Keratinocyte (primary cell): ENCODE measurements at regions not wholly inside any gene's neighbourhood (a gene's known extent, or its start where the extent isn't known, plus 50 kb on each side); places are given as distances from the start of the nearest gene placed in this dataset.

Source experiments
- DNase-seq: peaks from one replicate; pipeline ENCODE4 v3.0.0-alpha.2; 2011; ENCODE audit warnings: low read depth, missing footprints, low spot score
- FAIRE-seq: peaks from 2 replicates; lab custom pipeline; 2011; peaks lifted over from hg19 to GRCh38; lab: Jason Lieb, UNC
- H2AFZ ChIP-seq: 2 replicates; pipeline ENCODE4 v1.6.0; 2012; ENCODE audit warnings: low read length, control low read depth, inconsistent platforms; ENCODE audit not compliant: control insufficient read depth
- H3K27ac ChIP-seq: 2 replicates; pipeline ENCODE4 v1.5.1; 2011; ENCODE audit warnings: low read length; ENCODE audit not compliant: control insufficient read depth, insufficient read depth
- H3K27me3 ChIP-seq: 3 replicates; pipeline ENCODE4 v1.6.0; 2011; ENCODE audit warnings: low read length; ENCODE audit not compliant: control insufficient read depth, insufficient read depth; ENCODE audit errors: extremely low read depth
- H3K36me3 ChIP-seq, 2 experiments: 2 replicates in 1 of 2; 3 replicates in 1 of 2; pipeline ENCODE4 v1.5.1; 2011; ENCODE audit warnings: low read length in 2 of 2, mild to moderate bottlenecking in 1 of 2; ENCODE audit not compliant: control insufficient read depth in 2 of 2, insufficient read depth in 2 of 2; ENCODE audit errors: extremely low read depth in 1 of 2
- H3K4me1 ChIP-seq: 3 replicates; pipeline ENCODE4 v1.5.1; 2011; ENCODE audit warnings: low read length; ENCODE audit not compliant: control insufficient read depth, insufficient read depth; ENCODE audit errors: extremely low read depth
- H3K4me2 ChIP-seq: 3 replicates; pipeline ENCODE4 v1.6.0; 2011; ENCODE audit warnings: low read depth, low read length; ENCODE audit not compliant: control insufficient read depth, insufficient read depth; ENCODE audit errors: extremely low read depth
- H3K4me3 ChIP-seq, 3 experiments: fragments of 200-600 bp in 1 of 3; sonication (generic) in 1 of 3; 2 replicates in 2 of 3; 3 replicates in 1 of 3; pipeline ENCODE4 v1.5.1; 2011 to 2016; ENCODE audit warnings: low read length in 3 of 3, mild to moderate bottlenecking in 3 of 3, control low read depth in 2 of 3, inconsistent platforms in 1 of 3, low read depth in 1 of 3, mixed read lengths in 1 of 3, mixed run types in 1 of 3, moderate library complexity in 1 of 3; ENCODE audit not compliant: control insufficient read depth in 2 of 3, insufficient read depth in 2 of 3; ENCODE audit errors: extremely low read depth in 1 of 3
- H3K79me2 ChIP-seq: 2 replicates; pipeline ENCODE4 v1.6.0; 2012; ENCODE audit warnings: low read length; ENCODE audit not compliant: control insufficient read depth, insufficient read depth
- H3K9ac ChIP-seq: 3 replicates; pipeline ENCODE4 v1.6.0; 2011; ENCODE audit warnings: low read length; ENCODE audit not compliant: control insufficient read depth, insufficient read depth; ENCODE audit errors: extremely low read depth
- H3K9me1 ChIP-seq: 3 replicates; pipeline ENCODE4 v1.6.0; 2011; ENCODE audit warnings: low read length; ENCODE audit not compliant: control insufficient read depth, insufficient read depth; ENCODE audit errors: extremely low read depth
- H3K9me3 ChIP-seq: 2 replicates; pipeline ENCODE4 v1.5.1; 2012; ENCODE audit warnings: low read depth, low read length; ENCODE audit not compliant: control insufficient read depth
- H4K20me1 ChIP-seq: 3 replicates; pipeline ENCODE4 v1.6.0; 2011; ENCODE audit warnings: low read length; ENCODE audit not compliant: control insufficient read depth, insufficient read depth; ENCODE audit errors: extremely low read depth
- CTCF ChIP-seq, 3 experiments: IDR thresholded peaks in 1 of 3; conservative IDR thresholded peaks in 1 of 3; optimal IDR thresholded peaks in 1 of 3; 2 replicates in 2 of 3; 3 replicates in 1 of 3; pipeline versions ENCODE3 to v1.5.1; 2011; ENCODE audit warnings: low read length in 3 of 3, mild to moderate bottlenecking in 3 of 3, moderate library complexity in 2 of 3, control low read depth in 1 of 3, inconsistent platforms in 1 of 3; ENCODE audit not compliant: insufficient read depth in 2 of 3; ENCODE audit errors: extremely low read depth in 1 of 3
- EZH2 ChIP-seq: IDR thresholded peaks from one replicate; pipeline ENCODE4 v1.6.1; 2012; ENCODE audit warnings: inconsistent platforms, mild to moderate bottlenecking, low read length, moderate library complexity
- dilution Hi-C: fragments of 300-500 bp; cut with MboI; formaldehyde crosslinking; loops from one replicate; pipeline ENCODE4 v1.7.0; 2020; ENCODE audit warnings: low sequenced_read_pairs; ENCODE audit not compliant: extremely low pct_ligation_motif_present

GRCh38 chr5:28543473-28544098 lies 1505.2 kb upstream of the CDH9 start:
- Histone ChIP-seq H3K9me1 (no peaks in the 10 kb centered on the region), H3K9me3 (no peaks in the 10 kb centered on the region), H3K27ac (no peak overlapping the region), H2AFZ (no peak overlapping the region), H3K27me3 (no peaks in the 10 kb centered on the region), H3K36me3 (no peaks in the 10 kb centered on the region), H4K20me1 (no peaks in the 10 kb centered on the region), H3K4me2 (no peak overlapping the region), H3K79me2 (no peaks in the 10 kb centered on the region), H3K4me3 (no peak overlapping the region), H3K4me1 (no peaks in the 10 kb centered on the region), H3K9ac (no peak overlapping the region)
- dilution Hi-C loops: no loop called here
- DNase-seq: no peak
- no peak for FAIRE-seq
- TF ChIP-seq CTCF (optimal IDR thresholded peaks at IDR 0.05 in 1 of 3, IDR thresholded peaks at IDR 0.05 in 1 of 3, conservative IDR thresholded peaks at IDR 0.05 in 1 of 3; ENCODE audit: extremely low read depth in 1 of 3, insufficient read depth in 2 of 3, low read length in 3 of 3) (no peak), EZH2 (no peak)

GRCh38 chr5:28542987-28543386 lies 1504.6 kb upstream of the CDH9 start:
- Histone ChIP-seq H3K79me2 (no peaks in the 10 kb centered on the region), H3K4me1 (no peaks in the 10 kb centered on the region), H3K9me1 (no peaks in the 10 kb centered on the region), H3K27ac (no peak overlapping the region), H3K4me2 (no peak overlapping the region), H4K20me1 (no peaks in the 10 kb centered on the region), H3K4me3 (no peak overlapping the region), H3K9ac (no peak overlapping the region), H3K9me3 (no peaks in the 10 kb centered on the region), H3K27me3 (no peaks in the 10 kb centered on the region), H2AFZ (no peak overlapping the region), H3K36me3 (no peaks in the 10 kb centered on the region)
- no peak for DNase-seq
- TF ChIP-seq EZH2 (no peak), CTCF (optimal IDR thresholded peaks at IDR 0.05 in 1 of 3, IDR thresholded peaks at IDR 0.05 in 1 of 3, conservative IDR thresholded peaks at IDR 0.05 in 1 of 3; ENCODE audit: extremely low read depth in 1 of 3, insufficient read depth in 2 of 3, low read length in 3 of 3) (no peak)
- dilution Hi-C loops: no loop called here
- no peak for FAIRE-seq
